Jurkat, Clone E6-1 (cell line): ENCODE measurements at regions not wholly inside any gene's neighbourhood (a gene's known extent, or its start where the extent isn't known, plus 50 kb on each side); places are given as distances from the start of the nearest gene placed in this dataset.
"Not testable (repeated sequence)": the region's sequence is repeated elsewhere in the genome, so short reads cannot be mapped to it uniquely, and the experiment has no call there.

Experiments
- DNase-seq: peaks from one replicate; pipeline ENCODE4 v3.0.0-alpha.2; 2011; ENCODE audit warnings: low read depth, low spot score
- H3K4me3 ChIP-seq: 2 replicates; pipeline ENCODE4 v1.5.1; 2011; ENCODE audit warnings: mild to moderate bottlenecking, low read length, control low read depth, moderate library complexity

DNA sequence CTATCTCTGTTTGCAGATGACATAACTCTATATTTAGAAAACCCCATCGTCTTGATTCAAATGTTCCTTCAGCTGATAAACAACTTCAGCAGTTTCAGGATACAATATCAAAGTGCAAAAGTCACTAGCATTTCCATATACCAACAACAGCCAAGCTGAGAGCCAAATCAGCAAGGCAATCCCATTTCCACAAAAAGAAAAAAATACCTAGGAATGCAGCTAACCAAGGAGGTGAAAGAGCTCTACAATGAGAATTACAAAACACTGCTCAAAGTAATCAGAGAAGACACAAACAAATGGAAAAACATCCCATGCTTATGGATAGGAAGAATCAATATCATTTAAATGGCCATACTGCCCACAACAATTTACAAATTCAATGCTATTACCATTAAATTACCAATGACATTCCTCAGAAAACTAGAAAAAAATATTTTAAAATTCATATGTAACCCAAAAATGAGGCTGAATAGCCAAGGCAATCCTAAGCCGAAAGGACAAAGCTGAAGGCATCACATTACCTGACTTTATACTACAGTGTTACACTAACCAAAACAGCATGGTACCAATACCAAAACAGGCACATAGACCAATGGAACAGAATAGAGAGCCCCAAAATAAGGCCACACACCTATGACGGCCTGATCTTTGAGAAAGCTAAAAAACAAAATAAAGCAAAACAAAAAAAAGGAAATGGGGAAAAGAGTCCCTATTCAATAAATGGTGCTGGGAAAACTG, 901.7 kb downstream of the LRFN5 start:
- no peak overlapping the region for H3K4me3 ChIP-seq
- no peak for DNase-seq

DNA sequence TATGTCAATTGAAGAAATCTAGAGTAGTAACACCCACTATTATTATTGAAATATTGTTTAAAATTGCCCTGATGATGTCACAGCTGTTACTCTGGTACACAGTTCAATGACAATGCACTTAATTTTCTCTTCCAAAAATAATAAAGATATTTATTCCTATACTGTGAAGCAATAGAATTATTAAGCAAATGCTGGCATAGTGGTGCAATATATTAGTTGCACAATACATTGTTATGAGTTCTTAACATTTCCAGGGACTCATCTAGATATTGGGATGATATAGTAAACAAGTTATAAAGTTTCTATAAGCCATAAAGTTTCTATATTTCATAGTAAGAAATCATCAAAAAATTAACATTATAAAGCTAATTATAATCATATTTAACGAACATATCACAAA, 897.8 kb downstream of the LRFN5 start:
- H3K4me3 ChIP-seq, result no peak overlapping the region
- DNase-seq, result no peak

DNA sequence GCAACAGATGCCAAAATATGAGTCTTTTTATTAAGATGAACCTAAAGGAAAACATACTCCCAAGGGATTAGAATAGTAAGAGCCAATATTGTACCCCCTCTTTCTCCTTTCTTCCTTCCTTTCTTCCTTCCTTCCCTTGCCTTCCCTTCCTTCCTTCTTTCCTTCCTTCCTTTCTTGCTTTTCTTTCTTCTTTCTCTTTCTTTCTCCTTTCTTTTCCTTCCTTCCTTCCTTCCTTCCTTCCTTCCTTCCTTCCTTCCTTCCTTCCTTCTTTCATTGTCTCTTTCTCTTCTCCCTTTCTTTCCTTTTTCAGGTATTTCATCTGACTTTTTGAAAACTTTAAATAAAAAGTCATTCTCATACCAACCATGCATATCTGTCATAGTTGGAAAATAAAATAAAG, 892.5 kb downstream of the LRFN5 start:
- no peak overlapping the region for H3K4me3 ChIP-seq
- DNase-seq, result no peak

DNA sequence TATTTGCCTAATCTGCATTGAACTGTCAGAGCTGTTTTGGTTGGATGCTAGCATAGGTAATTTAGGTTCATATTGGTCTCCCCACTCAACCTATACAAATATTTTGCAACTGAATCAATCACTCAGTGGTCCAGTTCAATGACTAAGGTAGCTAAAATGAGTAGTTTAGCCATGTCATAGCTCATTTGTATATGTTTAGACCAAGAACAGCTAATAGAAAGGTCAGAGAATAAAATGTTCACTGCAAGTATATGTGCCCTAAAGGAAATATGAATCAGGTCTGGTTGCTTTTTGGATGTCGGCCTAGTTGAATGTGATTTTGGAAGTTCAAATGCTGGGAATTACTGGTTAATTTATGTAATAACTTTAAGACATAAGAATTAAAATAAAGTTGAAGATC, 883.9 kb downstream of the LRFN5 start:
- no peak overlapping the region for H3K4me3 ChIP-seq
- DNase-seq, result no peak

DNA sequence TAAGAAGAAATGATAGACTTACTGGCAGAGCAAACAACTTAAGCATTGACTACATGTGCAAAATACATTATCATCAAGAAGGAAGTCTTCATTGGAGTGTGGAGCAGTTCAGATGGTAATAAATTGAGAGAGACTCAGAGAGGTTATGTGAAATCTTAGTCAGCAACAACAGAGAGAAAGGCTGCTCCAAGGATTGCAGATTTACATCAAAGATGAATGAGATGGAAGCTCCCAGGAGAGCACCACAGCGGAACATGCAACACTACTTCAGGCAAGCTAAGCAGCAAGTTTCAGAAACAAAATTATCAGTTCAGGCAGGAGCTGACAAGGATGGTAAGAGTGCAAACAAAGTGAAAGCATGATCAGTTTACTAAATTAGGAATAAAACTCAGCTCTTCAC, 882.3 kb downstream of the LRFN5 start:
- no peak overlapping the region for H3K4me3 ChIP-seq
- no peak for DNase-seq

DNA sequence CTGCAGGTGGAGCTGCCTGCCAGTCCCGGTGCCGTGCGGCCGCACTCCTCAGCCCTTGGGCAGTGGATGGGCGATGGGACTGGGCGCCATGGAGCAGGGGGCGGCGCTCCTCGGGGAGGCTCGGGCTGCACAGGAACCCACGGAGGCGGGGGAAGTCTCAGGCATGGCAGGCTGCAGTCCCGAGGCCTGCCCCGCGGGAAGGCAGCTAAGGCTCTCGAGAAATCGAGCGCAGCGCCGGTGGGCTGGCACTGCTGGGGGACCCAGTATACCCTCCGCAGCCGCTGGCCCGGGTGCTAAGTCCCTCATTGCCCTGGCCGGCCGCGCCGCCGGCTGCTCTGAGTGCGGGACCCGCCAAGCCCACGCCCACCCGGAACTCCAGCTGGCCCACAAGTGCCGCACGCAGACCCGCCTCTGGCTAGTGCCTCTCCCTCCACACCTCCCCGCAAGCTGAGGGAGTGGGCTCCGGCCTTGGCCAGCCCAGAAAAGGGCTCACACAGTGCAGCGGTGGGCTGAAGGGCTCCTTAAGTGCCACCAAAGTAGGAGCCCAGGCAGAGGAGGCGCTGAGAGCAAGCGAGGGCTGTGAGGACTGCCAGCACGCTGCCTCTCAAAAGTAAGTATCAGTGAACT, 875.8 kb downstream of the LRFN5 start:
- not testable (repeated sequence) for DNase-seq, H3K4me3 ChIP-seq

DNA sequence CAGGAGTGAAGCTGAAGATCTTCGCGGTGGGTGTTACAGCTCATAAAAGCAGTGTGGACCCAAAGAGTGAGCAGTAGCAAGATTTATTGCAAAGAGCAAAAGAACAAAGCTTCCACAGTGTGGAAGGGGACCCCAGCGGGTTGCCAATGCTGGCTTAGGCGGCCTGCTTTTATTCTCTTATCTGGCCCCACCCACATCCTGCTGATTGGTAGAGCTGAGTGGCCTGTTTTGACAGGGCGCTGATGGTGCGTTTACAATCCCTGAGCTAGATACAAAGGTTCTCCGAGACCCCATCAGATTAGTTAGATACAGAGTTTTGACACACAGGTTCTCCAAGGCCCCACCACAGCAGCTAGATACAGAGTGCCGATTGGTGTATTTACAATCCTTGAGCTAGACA, 875.0 kb downstream of the LRFN5 start:
- H3K4me3 ChIP-seq, DNase-seq: not testable (repeated sequence)

DNA sequence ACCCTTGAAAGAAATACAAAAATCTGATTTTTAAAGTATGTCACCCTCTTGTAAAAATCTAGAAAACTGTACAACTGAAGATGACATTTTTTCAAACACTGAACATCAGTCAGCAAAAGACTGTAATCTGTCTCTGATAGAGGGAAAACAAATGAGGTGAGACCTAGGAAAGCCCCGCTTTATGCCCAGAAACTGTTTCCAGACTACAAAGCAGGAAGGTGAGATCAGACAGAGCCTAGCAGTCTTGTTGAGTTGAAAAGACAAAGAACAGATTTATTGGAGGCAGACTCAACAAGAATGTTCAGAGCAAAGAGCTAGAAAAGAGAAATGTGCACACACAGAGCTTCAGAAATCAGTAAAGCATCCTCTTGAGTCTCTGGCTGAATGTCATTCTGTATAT, 873.6 kb downstream of the LRFN5 start:
- no peak overlapping the region for H3K4me3 ChIP-seq
- DNase-seq, result no peak

DNA sequence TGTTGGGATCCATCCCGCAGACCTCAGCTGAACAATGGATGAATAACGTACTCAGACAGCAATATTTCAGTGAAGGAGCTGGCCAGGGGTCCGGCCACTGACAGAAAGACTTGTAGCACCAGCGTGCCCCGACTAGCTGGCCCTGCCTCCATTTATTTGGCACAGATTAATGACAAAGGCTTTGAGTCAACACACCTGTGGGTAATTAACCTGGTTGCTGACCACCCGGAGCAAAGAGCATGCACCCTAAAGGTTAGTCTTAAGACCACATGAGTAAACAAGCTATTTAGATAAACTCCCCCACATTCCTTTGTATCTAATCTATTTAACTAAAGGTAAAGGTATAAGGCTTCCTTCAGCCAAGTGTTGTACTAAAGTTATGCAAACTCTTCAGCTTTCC, 868.6 kb downstream of the LRFN5 start:
- no peak overlapping the region for H3K4me3 ChIP-seq
- no peak for DNase-seq

DNA sequence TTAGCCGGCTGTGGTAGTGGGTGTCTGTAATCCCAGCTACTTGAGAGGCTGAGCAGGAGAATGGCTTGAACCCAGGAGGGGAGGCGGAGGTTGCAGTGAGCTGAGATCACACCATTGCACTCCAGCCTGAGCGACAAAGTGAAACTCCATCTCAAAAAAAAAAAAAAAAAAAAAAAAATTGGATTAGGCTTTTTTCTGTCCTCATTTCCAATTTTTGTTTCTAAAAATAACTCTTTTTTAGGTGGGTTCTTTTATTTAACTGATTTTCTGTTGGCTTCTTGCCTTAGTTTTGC, 863.7 kb downstream of the LRFN5 start:
- DNase-seq, result no peak

DNA sequence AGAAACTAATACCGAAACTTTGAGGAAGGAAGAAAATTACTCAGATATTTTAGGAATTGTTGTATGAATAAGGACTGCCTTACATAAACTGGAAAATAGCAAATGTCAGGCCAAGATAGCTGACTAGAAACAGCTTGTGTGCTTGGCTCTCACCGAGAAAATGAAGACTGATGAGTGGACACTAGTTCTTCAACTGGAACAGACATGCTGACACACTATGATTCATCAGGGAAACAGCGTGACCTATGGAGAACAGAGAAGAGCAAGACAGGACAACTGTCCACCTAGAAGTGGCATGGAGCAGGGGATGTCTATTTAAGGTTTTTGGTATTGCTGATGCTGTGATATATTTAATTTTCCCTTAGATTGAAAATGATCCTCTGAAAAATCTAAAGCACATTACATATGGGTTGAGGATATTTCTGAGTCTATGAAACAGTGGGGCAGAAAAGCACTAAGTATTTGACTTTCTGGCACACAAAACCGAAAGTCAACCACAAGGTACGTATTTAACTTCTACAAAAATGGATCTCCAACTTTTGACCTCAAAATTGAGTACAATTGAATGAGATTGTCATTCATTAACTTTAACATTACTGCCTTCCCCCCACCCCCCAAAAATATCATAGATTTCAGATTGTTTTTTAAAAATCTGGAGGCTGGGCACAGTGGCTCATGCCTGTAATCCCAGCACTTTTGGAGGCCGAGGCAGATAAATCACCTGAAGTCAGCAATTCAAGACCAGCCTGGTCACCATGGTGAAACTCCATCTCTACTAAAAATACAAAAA, 863.2 kb downstream of the LRFN5 start:
- H3K4me3 ChIP-seq, result no peak overlapping the region
- no peak for DNase-seq

More for the DNA sequence above, 863.7 kb downstream of the LRFN5 start:
- H3K4me3 ChIP-seq, result no peak overlapping the region

DNA sequence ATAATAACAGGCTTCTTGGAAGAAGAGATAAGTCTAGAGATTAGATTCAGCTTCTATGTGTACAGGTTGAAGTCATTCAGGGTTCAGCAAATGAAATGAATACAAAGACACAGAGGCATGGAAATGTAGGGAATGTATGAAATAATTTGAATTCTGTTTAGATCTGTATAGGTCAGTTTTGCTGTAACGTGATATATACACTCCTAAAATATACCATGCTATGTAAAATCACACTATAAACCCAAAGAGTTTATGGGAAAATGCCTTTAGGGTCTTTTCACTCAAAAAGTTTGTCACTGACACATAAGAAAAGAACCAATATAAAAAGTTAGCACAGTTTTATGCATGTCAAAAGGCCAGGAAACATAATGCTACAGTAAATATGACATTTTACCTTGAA, 854.0 kb downstream of the LRFN5 start:
- H3K4me3 ChIP-seq, result no peak overlapping the region
- no peak for DNase-seq

DNA sequence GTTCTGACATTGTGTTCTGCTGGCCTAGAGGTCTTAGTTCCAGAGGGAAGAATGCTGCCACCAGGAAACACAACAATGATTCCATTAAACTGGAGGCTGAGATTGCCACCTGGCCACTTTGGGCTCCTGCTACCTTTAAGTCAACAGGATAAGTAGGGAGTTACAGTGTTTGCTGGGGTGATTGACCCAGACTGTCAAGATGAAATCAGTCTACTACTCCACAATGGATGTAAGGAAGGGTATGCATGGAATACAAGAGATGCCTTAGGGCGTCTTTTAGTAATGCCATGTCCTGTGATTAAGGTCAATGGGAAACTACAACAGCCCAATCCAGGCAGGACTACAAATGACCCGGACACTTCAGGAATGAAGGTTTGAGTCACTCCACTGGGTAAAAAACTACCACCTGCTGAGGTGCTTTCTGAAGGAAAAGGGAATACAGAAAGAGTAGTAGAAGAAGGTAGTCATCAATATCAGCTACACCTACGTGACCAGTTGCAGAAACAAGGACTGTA, 852.6 kb downstream of the LRFN5 start:
- DNase-seq, result no peak
- no peak overlapping the region for H3K4me3 ChIP-seq

DNA sequence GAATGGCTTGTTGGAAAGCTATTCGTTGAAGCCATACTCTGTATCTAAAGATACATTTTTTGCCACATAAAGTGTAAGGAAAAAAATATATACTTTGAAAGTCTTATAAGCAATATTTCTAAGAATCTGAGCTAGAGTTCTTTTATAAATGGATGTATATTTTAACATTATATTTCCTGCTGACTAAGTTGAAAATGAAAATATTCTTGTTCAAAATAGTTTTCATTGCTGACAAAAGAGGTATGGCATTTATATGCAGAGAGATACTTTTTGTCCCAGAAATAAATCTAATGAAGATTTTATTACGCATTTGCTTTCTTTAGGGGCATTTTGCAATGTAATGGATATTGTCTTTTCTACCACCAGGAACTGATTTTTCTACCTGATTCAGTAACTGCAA, 834.9 kb downstream of the LRFN5 start:
- no peak overlapping the region for H3K4me3 ChIP-seq
- no peak for DNase-seq

DNA sequence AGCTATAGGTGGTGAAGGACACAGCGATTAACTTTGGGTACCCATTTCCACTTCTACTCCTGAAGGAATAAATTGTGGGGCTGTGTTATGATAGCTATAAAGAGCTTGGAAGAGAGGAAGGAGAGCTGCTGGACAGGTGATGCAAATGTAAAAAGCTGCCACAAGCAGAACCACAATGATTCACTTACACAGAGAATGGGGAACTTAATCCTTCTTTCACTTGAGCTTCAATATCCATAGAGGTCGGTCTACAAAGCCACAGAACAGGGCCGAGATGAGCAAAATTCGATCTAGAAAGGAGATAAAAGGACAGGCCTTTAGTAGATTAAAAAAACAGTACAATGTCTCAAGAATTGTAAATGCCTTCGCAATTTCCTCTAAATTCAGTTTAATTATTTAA, 831.1 kb downstream of the LRFN5 start:
- H3K4me3 ChIP-seq, result no peak overlapping the region
- no peak for DNase-seq

DNA sequence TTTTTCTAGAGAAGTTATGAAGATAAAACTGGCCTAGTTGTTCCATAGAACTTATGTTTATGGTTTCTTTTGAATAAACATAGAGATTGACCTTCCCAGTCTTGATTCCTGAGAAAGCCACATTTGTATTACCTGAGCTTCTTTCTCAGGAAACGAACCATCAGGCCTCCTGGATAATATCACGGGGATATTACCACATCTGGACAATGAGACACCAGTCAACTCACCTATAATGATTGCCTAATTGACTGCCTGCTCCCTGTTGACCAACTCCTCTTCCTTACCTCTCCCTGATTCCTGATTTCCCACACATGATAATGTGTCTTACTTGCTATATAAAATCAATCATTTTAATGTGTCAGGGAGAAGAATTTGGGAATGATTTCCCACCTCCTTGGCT, 822.7 kb downstream of the LRFN5 start:
- H3K4me3 ChIP-seq, result no peak overlapping the region
- no peak for DNase-seq

DNA sequence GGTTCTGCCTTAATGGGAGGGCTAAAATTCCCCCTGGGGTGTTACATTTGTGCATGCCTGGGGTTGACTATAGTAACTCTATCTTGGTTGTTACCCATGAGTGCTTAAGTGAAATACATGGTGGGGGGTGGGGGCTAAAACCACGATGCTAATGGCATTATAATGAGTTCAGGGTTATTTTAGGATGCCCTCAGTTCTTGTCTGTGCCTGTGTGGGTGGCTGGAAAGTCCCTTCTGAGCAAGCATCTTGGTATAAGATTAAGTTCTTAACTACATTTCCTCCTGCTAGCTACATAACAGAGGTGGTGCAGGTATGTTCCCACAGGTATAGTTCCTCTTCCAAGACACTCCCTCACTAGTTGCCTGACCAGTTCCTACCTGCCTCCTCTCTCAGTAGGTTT, 822.3 kb downstream of the LRFN5 start:
- DNase-seq, result no peak

DNA sequence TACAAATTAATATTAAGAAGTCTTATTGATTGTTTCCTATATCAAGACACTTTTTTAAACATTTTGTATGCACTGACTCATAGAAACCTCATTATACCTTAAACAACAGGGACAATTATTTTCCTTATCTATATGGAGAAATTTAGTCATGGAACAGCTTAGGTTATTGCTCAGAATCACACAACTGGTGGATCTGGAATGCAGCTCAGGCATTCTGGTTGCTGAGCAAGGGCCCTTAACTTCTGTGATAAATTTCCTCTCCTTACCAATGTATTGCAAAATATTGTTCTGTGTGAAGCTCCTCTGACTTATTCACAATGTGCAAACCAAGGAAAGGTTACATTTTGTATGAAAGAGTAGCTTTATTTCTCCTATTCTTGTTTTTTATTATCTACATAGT, 817.8 kb downstream of the LRFN5 start:
- no peak for DNase-seq

More for the DNA sequence above, 822.3 kb downstream of the LRFN5 start:
- H3K4me3 ChIP-seq, result no peak overlapping the region

DNA sequence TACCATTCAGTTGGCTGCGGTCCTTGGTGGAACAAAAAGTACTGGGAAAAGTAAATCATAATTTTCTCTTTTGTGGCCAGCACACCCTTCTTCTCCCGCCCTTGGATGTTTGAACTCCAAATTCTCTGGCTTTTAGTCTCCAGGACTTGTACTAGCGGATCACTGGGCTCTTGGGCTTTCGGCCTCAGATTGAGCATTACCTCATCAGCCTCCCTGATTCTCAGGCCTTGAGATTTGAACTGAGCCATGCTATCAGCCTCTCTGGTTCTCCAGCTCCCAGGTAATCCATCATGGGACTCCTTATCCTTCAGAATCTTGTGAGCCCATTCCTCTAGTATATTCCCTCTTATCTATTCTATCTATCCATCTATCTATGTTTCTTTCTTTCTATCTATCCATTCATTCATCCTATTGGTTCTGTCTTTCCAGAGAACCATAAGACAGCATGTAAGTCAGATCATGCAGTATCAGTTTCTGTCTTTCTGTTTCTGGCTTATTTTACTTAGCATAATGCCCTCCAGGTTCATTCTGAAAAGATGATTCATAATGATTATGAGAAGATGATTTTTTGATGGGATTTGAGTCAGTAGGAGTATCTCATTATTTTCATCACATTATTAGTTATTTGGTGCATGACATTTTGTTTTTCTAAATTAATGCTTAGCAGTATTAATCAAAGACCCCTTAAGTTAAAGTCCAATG, 814.9 kb downstream of the LRFN5 start:
- H3K4me3 ChIP-seq, result no peak overlapping the region
- DNase-seq, result no peak

More for the DNA sequence above, 817.8 kb downstream of the LRFN5 start:
- no peak overlapping the region for H3K4me3 ChIP-seq

DNA sequence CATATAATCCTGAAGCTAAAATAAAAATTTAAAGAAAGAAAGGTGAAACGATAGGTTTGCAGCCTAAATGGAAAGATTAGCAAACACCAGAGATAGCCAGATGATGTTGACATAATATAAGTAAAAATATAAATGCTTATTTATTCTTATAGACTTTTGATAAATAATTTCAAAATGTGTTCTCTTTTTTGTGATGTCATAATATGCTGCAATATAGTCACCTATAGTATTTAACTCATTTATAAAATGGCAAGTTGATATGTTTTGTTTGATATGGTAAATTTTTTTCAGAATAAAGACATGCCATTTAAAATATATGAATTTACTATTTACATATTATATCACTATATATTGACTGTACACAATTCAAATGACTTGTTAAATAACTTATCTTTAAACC, 813.4 kb downstream of the LRFN5 start:
- DNase-seq, result no peak
- H3K4me3 ChIP-seq, result no peak overlapping the region
